ENCODE measurements at regions not wholly inside any gene's neighbourhood (a gene's known extent, or its start where the extent isn't known, plus 50 kb on each side); places are given as distances from the start of the nearest gene placed in this dataset.
A peak's percentile ranks its signal among the peaks of the same experiment; 100 is the strongest.

GRCh38 chr2:212708355-212708754 lies 169.8 kb upstream of the ERBB4 start:
- DNase-seq (ENCODE audit: low read depth), result peak; percentile 24

GRCh38 chr2:212695426-212695825 lies 156.8 kb upstream of the ERBB4 start:
- no peak for DNase-seq (ENCODE audit: low read depth)

GRCh38 chr2:212694398-212694797 lies 155.8 kb upstream of the ERBB4 start:
- DNase-seq (ENCODE audit: low read depth), result no peak

- DNase-seq (ENCODE audit: low read depth), result no peak
These were observed 153.9 kb upstream of the ERBB4 start for GRCh38 chr2:212692466-212692865.

GRCh38 chr2:212686285-212686895 lies 147.8 kb upstream of the ERBB4 start:
- peak; percentile 24 for DNase-seq (ENCODE audit: low read depth)

- DNase-seq (ENCODE audit: low read depth), result no peak
These were observed 144.9 kb upstream of the ERBB4 start for GRCh38 chr2:212683346-212684097.

GRCh38 chr2:212682937-212683336 lies 144.3 kb upstream of the ERBB4 start:
- DNase-seq (ENCODE audit: low read depth), result no peak

- DNase-seq (ENCODE audit: low read depth), result no peak
These were observed 138.9 kb upstream of the ERBB4 start for GRCh38 chr2:212677466-212677865.

- DNase-seq (ENCODE audit: low read depth), result peak; percentile 20
These were observed 133.6 kb upstream of the ERBB4 start for GRCh38 chr2:212672186-212672585.

GRCh38 chr2:212669761-212670160 lies 131.2 kb upstream of the ERBB4 start:
- no peak for DNase-seq (ENCODE audit: low read depth)

GRCh38 chr2:212667751-212668316 lies 129.2 kb upstream of the ERBB4 start:
- DNase-seq (ENCODE audit: low read depth), result no peak

- no peak for DNase-seq (ENCODE audit: low read depth)
These were observed 127.3 kb upstream of the ERBB4 start for GRCh38 chr2:212665948-212666347.

- DNase-seq (ENCODE audit: low read depth), result no peak
These were observed 120.8 kb upstream of the ERBB4 start for GRCh38 chr2:212659441-212659840.

- DNase-seq (ENCODE audit: low read depth), result no peak
These were observed 111.0 kb upstream of the ERBB4 start for GRCh38 chr2:212649646-212650045.

- peak; percentile 78 for DNase-seq (ENCODE audit: low read depth)
These were observed 108.2 kb upstream of the ERBB4 start for GRCh38 chr2:212646698-212647366.

GRCh38 chr2:212644195-212644837 lies 105.7 kb upstream of the ERBB4 start:
- no peak for DNase-seq (ENCODE audit: low read depth)

GRCh38 chr2:212640428-212640827 lies 101.8 kb upstream of the ERBB4 start:
- DNase-seq (ENCODE audit: low read depth), result no peak

- DNase-seq (ENCODE audit: low read depth), result no peak
These were observed 100.1 kb upstream of the ERBB4 start for GRCh38 chr2:212638694-212639093.

- DNase-seq (ENCODE audit: low read depth), result no peak
These were observed 90.0 kb upstream of the ERBB4 start for GRCh38 chr2:212628586-212628985.

- no peak for DNase-seq (ENCODE audit: low read depth)
These were observed 87.8 kb upstream of the ERBB4 start for GRCh38 chr2:212626371-212626918.

GRCh38 chr2:212619954-212620353 lies 81.4 kb upstream of the ERBB4 start:
- DNase-seq (ENCODE audit: low read depth), result no peak

- DNase-seq (ENCODE audit: low read depth), result no peak
These were observed 80.0 kb upstream of the ERBB4 start for GRCh38 chr2:212618636-212619035.
